ENCODE measurements at regions not wholly inside any gene's neighbourhood (a gene's known extent, or its start where the extent isn't known, plus 50 kb on each side); places are given as distances from the start of the nearest gene placed in this dataset.
"Not testable (repeated sequence)": the region's sequence is repeated elsewhere in the genome, so short reads cannot be mapped to it uniquely, and the experiment has no call there.

GRCh38 chr4:134483514-134483913, 281.9 kb upstream of the PABPC4L start:
- not testable (repeated sequence) for DNase-seq

- no peak for DNase-seq
Measured at GRCh38 chr4:134471569-134471968, 270.0 kb upstream of the PABPC4L start.

DNA sequence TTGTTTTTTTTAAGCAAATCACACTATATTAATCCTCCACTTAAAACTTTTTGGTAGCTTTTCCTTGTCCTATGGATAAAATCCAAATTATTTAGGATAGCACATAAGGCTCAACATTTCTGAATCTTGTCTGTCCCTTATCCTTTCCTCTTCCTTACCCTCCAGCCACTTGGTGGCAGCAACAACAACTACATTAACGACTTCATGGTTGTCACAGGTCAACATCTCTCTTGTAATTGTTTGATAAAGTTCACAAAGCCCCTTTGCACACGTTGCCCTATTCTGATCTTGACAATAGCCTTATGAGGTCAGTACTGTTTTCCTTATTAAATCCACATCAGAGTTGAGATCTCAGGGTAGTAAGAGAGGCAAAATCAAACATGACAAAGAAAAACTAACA, 269.0 kb upstream of the PABPC4L start:
- no peak for DNase-seq

DNA sequence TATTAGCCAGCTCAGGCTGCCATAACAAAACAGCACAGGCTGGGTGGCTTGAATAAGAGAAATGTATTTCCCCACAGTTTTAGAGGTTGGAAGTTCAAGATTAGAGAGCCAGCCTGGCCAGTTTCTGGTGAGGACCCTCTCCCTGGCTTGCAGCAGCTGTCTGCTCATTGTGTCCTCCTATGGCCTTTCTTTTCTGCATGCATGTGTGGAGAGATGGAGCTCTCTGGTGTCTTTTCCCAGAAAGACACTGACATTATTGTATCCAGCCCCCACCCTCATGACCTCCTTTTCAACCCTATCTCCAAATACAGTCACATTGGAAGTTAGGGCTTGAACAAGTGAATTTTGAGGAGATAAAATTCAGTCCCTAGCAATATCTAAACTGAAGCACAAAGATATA, 263.8 kb upstream of the PABPC4L start:
- no peak for DNase-seq

GRCh38 chr4:134463771-134464170, 262.2 kb upstream of the PABPC4L start:
- no peak for DNase-seq

- DNase-seq, result no peak
Measured at GRCh38 chr4:134426821-134427220, 225.2 kb upstream of the PABPC4L start.

DNA sequence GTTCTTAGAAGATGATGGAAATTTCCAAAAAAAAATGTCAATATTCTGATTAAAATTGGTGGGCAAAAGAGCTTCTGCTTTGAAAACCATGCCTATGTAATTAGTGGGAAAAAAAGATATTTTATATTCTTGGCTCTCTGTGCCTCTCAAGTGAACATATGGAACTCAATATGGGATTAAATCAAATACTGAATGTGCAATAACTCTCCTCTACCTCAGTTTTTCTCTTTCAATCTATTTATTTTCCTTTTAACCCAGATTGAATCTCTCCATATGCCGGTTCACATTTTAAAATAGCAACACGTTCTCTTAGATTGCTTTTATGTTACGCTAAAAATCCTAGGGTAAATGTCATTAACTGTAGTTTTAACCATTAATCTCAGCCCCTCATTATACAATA, 224.2 kb upstream of the PABPC4L start:
- DNase-seq, result no peak

DNA sequence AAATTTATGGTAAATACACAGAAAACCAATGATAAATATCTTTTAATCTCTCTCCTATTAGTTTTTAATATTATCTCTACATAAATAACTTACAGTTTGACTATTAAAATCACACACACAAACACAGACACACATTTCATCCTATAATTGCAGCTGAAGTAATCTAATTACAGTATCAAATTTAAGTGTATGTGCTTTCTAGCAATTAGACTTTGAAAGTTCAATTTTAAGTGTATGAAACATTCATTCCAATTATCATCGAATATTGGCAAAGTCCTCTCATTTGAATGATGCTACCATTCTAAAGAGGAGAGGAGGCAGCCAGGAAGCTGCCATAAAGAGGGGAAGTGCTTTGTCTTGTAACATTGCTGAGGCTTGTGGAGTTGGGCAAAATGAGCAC, 221.2 kb upstream of the PABPC4L start:
- no peak for DNase-seq

- DNase-seq, result no peak
Measured at GRCh38 chr4:134421734-134422133, 220.1 kb upstream of the PABPC4L start.

- DNase-seq, result no peak
Measured at GRCh38 chr4:134408897-134409296, 207.3 kb upstream of the PABPC4L start.

DNA sequence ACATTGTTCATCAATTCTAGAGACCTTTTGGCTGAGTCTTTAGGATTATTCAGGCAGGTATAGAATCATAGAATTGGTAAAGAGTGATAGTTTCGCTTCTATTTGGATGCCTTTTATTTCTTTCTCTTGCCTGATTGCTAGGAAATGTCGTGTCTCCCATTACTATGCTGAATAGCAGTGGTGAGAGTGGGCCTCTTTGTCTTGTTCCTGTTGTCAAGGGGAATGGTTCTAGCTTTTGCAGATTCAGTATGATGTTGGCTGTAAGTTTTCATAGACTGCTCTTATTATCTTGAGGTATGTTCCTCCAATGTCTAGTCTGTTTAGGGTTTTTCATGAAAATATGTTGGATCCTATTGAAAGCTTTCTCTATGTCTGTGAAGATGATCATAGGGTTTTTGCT, 200.2 kb upstream of the PABPC4L start:
- DNase-seq, result no peak

- DNase-seq, result no peak
Measured at GRCh38 chr4:134393592-134393991, 192.0 kb upstream of the PABPC4L start.

DNA sequence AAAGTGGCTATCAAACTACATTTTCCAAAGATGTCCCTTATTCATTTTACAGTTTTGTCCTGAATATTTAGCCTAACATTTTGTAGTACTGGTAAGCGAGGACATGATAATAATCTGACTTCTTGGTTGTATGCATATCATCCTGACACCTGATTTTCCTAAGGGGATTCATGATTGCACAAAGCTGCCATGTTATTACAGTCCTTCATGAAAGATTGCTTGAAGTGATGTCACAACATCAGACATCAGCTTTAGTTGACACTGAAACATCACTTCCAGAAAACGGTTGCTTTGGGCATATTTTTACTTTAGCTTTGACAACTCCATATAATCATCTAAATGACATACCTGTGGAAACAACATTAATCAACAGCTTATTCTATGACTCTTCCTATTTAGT, 188.7 kb upstream of the PABPC4L start:
- DNase-seq, result no peak

DNA sequence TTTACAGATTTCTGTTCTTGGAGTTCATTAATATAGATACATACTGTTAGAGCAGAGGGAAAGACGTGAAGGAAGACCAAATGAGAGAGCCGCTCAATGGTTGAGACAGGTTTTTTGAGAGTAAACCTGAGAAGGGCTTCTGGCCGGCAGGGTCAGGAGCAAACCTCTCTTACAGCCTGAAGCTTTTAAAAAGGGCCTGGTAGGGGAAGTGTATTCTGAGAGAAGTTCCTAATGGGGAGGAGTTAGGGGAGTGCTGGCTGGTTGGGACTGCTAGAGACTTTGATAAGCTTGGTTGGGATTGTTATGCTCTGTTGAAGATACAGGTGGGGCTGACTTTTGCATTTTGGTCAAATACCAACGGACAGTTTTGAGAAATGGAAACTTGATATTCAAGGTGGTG, 186.8 kb upstream of the PABPC4L start:
- DNase-seq, result no peak

DNA sequence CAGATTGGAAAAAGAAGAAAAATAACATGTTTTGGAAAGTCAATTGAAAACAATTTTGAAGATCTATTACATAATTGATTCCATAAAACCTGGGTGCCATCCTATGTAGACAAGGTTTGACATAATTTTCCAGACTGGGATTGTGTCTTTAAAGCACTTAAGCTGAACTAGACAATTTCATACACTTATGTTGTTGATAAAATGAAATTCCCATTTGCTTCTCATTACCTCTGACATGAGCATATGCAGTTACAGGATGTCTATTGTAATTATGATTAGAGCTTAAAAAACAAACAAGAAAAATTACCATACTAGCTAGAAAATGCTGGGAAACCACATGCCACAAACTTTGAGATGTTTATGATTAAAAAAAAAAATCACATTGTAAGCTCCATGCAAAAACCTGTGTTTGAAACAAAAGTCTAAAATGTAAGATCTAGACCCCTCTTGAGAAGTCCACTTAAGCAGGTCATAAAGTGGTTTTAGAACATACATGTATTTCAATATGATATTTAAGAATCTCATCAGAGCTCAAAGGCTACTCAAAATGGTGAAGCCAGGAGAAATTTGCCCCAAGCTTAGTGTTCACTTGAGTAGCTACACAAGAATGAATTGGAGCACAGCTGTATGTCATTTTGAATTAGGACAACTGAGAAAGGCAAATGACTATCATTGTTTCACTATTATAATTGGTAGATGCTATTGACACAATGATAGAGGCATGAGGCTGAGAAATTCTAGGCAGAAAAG, 181.1 kb upstream of the PABPC4L start:
- no peak for DNase-seq

DNA sequence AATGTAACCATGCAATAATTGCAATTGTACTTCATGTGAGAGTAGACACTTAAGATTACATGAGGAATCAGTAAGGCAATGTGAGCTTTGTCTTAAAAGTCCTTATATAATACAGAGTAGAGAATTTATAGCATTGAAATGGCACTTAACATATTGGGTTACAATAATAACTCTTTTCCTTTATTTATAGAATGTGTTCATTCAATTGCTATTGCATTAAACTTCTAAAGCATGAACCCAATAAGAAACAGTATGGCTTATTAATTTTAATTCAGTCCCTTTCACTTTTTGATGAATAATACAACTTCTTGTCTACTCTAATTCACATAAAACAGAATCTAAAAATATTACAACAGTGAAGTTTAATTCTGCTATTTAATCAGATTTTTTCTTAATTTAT, 174.2 kb upstream of the PABPC4L start:
- DNase-seq, result no peak

GRCh38 chr4:134365852-134366251, 164.3 kb upstream of the PABPC4L start:
- no peak for DNase-seq

DNA sequence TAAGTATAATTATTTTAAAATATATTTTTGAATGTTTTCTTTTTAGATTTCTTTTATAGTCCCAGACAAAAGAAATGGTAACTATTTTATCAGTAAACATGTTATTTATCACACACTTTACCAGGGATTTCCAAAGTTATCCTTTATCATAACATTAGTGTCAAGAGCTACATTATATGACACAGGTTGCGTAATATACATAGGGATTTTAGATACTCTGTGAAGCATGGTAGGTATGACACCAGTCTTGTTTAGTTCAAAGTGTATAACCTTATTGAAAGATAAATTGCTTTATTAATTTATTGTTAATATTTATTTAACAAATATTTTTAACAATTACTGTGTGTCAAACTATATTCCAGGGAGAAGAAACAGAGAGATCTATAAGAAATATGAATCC, 163.3 kb upstream of the PABPC4L start:
- no peak for DNase-seq

DNA sequence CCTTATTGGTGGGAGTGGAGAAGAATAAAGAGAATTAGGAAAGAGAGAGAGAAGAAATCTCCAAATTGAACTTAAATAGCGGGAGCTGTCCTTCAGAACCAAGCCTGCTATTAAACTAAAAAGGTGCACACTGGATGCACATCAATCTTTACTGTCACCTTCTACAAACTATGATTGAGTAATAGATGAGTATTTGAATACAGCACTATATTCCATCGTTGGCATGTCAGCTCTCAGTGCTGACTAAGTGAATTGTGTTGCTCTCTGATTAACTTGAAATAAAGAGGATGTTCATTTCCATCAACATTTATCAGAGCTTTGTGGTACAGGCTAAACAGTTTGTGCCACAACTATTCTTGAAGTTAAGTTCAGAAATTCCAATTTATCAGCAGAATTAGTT, 143.7 kb upstream of the PABPC4L start:
- no peak for DNase-seq

- no peak for DNase-seq
Measured at GRCh38 chr4:134343656-134344055, 142.1 kb upstream of the PABPC4L start.

- no peak for DNase-seq
Measured at GRCh38 chr4:134343081-134343480, 141.5 kb upstream of the PABPC4L start.

DNA sequence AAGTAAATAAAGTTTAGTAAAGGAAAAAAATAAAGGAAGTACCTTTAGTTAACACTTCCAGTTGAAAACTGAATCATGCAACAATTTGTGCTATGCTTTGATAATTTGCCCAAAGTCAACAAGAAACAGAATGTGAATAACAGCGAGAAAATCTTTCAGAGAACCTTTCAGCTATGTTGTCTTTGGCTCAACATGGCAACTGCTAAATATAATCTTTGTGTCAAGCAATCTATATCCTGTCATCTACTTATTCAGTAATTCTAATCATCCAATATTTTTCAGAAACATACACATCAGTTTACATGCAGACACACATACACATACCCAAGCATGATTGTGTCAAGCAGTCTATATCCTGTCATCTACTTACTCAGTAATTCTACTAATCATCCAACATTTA, 136.0 kb upstream of the PABPC4L start:
- no peak for DNase-seq

- DNase-seq, result no peak
Measured at GRCh38 chr4:134328741-134329140, 127.2 kb upstream of the PABPC4L start.

DNA sequence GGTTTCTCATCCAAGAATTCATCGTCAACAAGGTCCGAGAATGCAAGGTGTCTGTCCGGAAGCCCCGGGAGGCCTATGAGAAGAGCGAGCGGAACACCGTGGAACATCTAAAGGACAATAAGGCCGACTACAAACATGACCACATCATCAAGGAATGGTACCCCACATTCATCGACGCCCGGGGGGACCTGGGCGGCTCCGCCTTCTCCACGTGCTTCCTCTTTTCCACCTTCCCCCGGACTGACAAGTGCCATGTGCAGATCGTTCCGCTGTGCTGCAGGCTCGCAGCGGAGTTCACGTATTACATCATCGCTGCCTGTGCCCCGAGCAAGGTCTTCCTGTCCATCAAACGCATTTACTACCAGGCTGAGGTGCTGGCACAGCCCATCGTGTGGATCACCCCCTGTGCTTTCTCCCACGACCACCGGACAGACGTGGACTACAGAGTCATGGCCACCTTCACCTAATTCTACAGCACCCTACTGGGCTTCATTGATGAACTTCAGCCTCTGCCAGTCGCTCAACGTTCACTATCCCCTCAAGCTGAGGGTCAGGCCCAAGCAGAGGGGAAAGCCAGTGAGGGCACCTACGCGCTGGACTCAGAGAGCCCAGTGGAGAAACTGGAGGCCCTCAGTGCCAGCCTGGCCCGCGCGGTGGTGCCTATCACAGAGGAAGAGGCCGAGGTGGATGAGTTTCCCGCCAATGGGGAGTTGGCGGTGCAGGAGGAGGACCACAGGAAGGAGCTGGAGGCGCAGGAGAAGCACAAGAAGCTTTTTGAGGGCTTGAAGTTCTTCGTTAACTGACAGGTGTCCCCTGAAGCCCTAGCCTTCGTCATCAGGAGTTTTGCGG, 125.9 kb upstream of the PABPC4L start:
- DNase-seq, result no peak

Data from occipital lobe (tissue), 1 donor.